A549 (cell line): ENCODE measurements at regions not wholly inside any gene's neighbourhood (a gene's known extent, or its start where the extent isn't known, plus 50 kb on each side); places are given as distances from the start of the nearest gene placed in this dataset.

Source experiments
- ATAC-seq, 2 experiments: fragments of 200-7000 bp in 1 of 2; fragments of >200 bp in 1 of 2; cut with Nextera tagmentation in 1 of 2; cut with Tn5 transposase in 1 of 2; 3 replicates each; pipeline versions ENCODE4 v1.8.0 to v1.9.1; 2018 to 2020; ENCODE audit warnings: mild to moderate bottlenecking in 1 of 2, moderate library complexity in 1 of 2
- CTCF ChIA-PET: fragments of 300-600 bp; sonication (Branson Sonifier 250); formaldehyde crosslinking; extraction: SDS; loops from one replicate; lab custom pipeline; 2021; ENCODE audit warnings: antibody characterized with exemption, inconsistent platforms; lab: Yijun Ruan, JAX
- POLR2A ChIA-PET: fragments of 350-600 bp; formaldehyde crosslinking; extraction: SDS; loops from one replicate; lab custom pipeline; 2021; ENCODE audit warnings: antibody characterized with exemption, inconsistent platforms; lab: Yijun Ruan, JAX
- DNase-seq, 2 experiments: peaks; one replicate each; pipeline versions ENCODE4 v3.0.0 to v3.0.0-alpha.2; 2011 to 2016; ENCODE audit warnings: low read depth in 1 of 2, low spot score in 1 of 2
- FAIRE-seq: peaks from 2 replicates; lab custom pipeline; 2011; peaks lifted over from hg19 to GRCh38; lab: Jason Lieb, UNC
- H3K27ac ChIP-seq, 2 experiments: fragments of >200 bp; sonication (Bioruptor Twin); formaldehyde crosslinking; 3 replicates each; pipeline ENCODE4 v1.5.1; 2016 to 2017
- H3K4me1 ChIP-seq: fragments of >200 bp; sonication (Bioruptor Twin); formaldehyde crosslinking; 3 replicates; pipeline ENCODE4 v1.6.1; 2016
- H3K4me2 ChIP-seq: fragments of >200 bp; sonication (Bioruptor Twin); formaldehyde crosslinking; 3 replicates; pipeline ENCODE4 v1.6.1; 2016
- H3K4me3 ChIP-seq: fragments of >200 bp; sonication (Bioruptor Twin); formaldehyde crosslinking; 3 replicates; pipeline ENCODE4 v1.5.1; 2016
- H3K9me3 ChIP-seq: fragments of >200 bp; sonication (Bioruptor Twin); formaldehyde crosslinking; 3 replicates; pipeline ENCODE4 v1.6.1; 2016
- BCL3 ChIP-seq: fragments of >200 bp; sonication (Bioruptor Twin); formaldehyde crosslinking; IDR thresholded peaks from 3 replicates; pipeline ENCODE4 v1.6.1; 2016
- BHLHE40 ChIP-seq: IDR thresholded peaks from 2 replicates; pipeline ENCODE4 v1.6.1; 2012; ENCODE audit warnings: low read depth, low read length, inconsistent platforms
- CBX2 ChIP-seq: fragments of 200-600 bp; sonication (generic); IDR thresholded peaks from 2 replicates; pipeline ENCODE4 v1.6.1; 2016; ENCODE audit warnings: low read depth, mild to moderate bottlenecking, borderline replicate concordance
- CBX8 ChIP-seq: fragments of 200-600 bp; sonication (generic); IDR thresholded peaks from 2 replicates; pipeline ENCODE4 v1.6.1; 2016
- CHD4 ChIP-seq: fragments of 200-600 bp; sonication (generic); IDR thresholded peaks from 2 replicates; pipeline ENCODE4 v1.6.1; 2016; ENCODE audit warnings: antibody characterized with exemption, mild to moderate bottlenecking, borderline replicate concordance
- EHMT2 ChIP-seq: fragments of 200-600 bp; sonication (generic); IDR thresholded peaks from 2 replicates; pipeline ENCODE4 v1.6.1; 2016; ENCODE audit warnings: antibody characterized with exemption, low read depth, mild to moderate bottlenecking, moderate library complexity
- EP300 ChIP-seq, 2 experiments: fragments of >200 bp; sonication (Bioruptor Twin); formaldehyde crosslinking; IDR thresholded peaks; 2 replicates in 1 of 2; 3 replicates in 1 of 2; pipeline ENCODE4 v1.6.1; 2016 to 2017
- FOSB ChIP-seq: fragments of 250-450 bp; sonication (Bioruptor Pico); IDR thresholded peaks from 2 replicates; pipeline ENCODE4 v1.5.0; 2020; ENCODE audit warnings: mild to moderate bottlenecking, moderate library complexity
- FOSL2 ChIP-seq, 2 experiments: fragments of 450-650 bp in 1 of 2; fragments of >200 bp in 1 of 2; sonication (Bioruptor Twin) in 1 of 2; formaldehyde crosslinking; IDR thresholded peaks; 2 replicates each; pipeline versions ENCODE4 v1.5.0 to v1.6.1; 2016 to 2020; ENCODE audit warnings: mild to moderate bottlenecking in 1 of 2, moderate library complexity in 1 of 2
- GATA3 ChIP-seq: IDR thresholded peaks from 2 replicates; pipeline ENCODE4 v1.6.1; 2012; ENCODE audit warnings: borderline replicate concordance
- HOXB5 ChIP-seq: fragments of 250-450 bp; sonication (Bioruptor Pico); IDR thresholded peaks from 2 replicates; pipeline ENCODE4 v1.5.0; 2020; ENCODE audit warnings: mild to moderate bottlenecking, moderate library complexity
- MYC ChIP-seq: IDR thresholded peaks from 2 replicates; pipeline ENCODE4 v1.6.1; 2012; ENCODE audit warnings: mild to moderate bottlenecking, inconsistent platforms, low read length, improper control_type of control experiment, borderline replicate concordance
- NPAS2 ChIP-seq: fragments of 250-450 bp; sonication (Bioruptor Pico); IDR thresholded peaks from 2 replicates; pipeline ENCODE4 v1.8.0; 2022; ENCODE audit warnings: mild to moderate bottlenecking, moderate library complexity, borderline replicate concordance
- NR3C1 ChIP-seq: fragments of >200 bp; sonication (Bioruptor Twin); formaldehyde crosslinking; IDR thresholded peaks from 3 replicates; pipeline ENCODE4 v1.6.1; 2017
- POLR2A ChIP-seq: IDR thresholded peaks from 2 replicates; pipeline ENCODE4 v1.6.1; 2012; ENCODE audit warnings: mild to moderate bottlenecking, low read length
- RAD21 ChIP-seq, 2 experiments: fragments of >200 bp in 1 of 2; sonication (Bioruptor Twin) in 1 of 2; formaldehyde crosslinking in 1 of 2; IDR thresholded peaks in 1 of 2; conservative IDR thresholded peaks in 1 of 2; 2 replicates in 1 of 2; 3 replicates in 1 of 2; pipeline ENCODE4 v1.6.1; 2012 to 2018; ENCODE audit warnings: inconsistent platforms in 1 of 2
- RNF2 ChIP-seq: fragments of 200-600 bp; sonication (generic); IDR thresholded peaks from 2 replicates; pipeline ENCODE4 v1.6.1; 2016; ENCODE audit warnings: low read depth, mild to moderate bottlenecking, antibody characterized with exemption, moderate library complexity, borderline replicate concordance
- SREBF2 ChIP-seq: fragments of 450-650 bp; IDR thresholded peaks from 2 replicates; pipeline ENCODE4 v1.6.1; 2014; ENCODE audit warnings: mild to moderate bottlenecking, moderate library complexity
- TFCP2L1 ChIP-seq: fragments of 250-450 bp; sonication (Bioruptor Pico); IDR thresholded peaks from 2 replicates; pipeline ENCODE4 v1.5.0; 2021; ENCODE audit warnings: mild to moderate bottlenecking
- ZC3H11A ChIP-seq: fragments of 450-650 bp; IDR thresholded peaks from 2 replicates; pipeline ENCODE4 v1.6.1; 2014; ENCODE audit warnings: antibody characterized with exemption, mild to moderate bottlenecking
- WGBS: methylation state at CpG from one replicate; pipeline ENCODE4 v1.1.6; 2017; ENCODE audit errors: missing lambda C conversion rate; 5-methylcytosine and 5-hydroxymethylcytosine counted together
- TF ChIP-seq, protein P1 (sequence below): IDR thresholded peaks from 2 replicates; pipeline ENCODE4 v1.6.1; 2012; ENCODE audit warnings: low read depth, borderline replicate concordance
- TF ChIP-seq, protein P2 (sequence below): IDR thresholded peaks from 2 replicates; pipeline ENCODE4 v1.6.1; 2012
- TF ChIP-seq, protein P3 (sequence below): fragments of 150-350 bp; IDR thresholded peaks from 2 replicates; pipeline ENCODE4 v1.6.1; 2014; ENCODE audit warnings: low read depth, mild to moderate bottlenecking, low read length
- TF ChIP-seq, protein P4 (sequence below): fragments of 250-450 bp; sonication (Bioruptor Pico); IDR thresholded peaks from 2 replicates; pipeline ENCODE4 v1.5.0; 2021; ENCODE audit warnings: mild to moderate bottlenecking, moderate library complexity, borderline replicate concordance
- TF ChIP-seq, protein P5 (sequence below): fragments of >200 bp; sonication (Bioruptor Twin); formaldehyde crosslinking; IDR thresholded peaks from 2 replicates; pipeline ENCODE4 v1.6.1; 2016

DNA sequence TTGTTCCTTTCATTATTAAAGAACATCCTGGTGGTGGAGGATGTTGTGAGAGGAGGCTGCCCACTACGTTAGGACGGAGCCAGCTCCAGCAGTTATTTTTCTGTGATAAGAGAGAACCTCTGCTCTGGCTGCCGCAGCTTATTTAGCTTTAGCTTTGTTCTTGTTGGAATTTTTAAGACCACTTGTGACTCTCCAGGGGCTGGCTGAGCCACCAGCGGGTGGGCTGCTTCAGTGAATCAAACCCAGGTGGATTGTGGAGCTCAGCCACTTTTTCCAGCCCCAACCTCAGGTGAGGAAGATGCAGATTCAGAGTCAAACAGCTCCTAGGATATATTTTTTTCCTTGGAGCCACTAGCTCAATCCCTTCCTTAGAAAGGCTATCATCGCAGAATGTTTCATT lies 83.1 kb upstream of the CTTNBP2NL start:
- no peak overlapping the region for H3K4me2 ChIP-seq
- H3K9me3 ChIP-seq = no peaks in the 10 kb centered on the region
- H3K4me1 ChIP-seq = no peaks in the 10 kb centered on the region
- TF ChIP-seq NPAS2 (CRISPR knock-in tag) (no peak), CHD4 (no peak)
- TF ChIP-seq, all 56 proteins: peak for 0
- FAIRE-seq (no peak), ATAC-seq (no peak), DNase-seq (no peak)
- CTCF ChIA-PET = no interaction called here
- POLR2A ChIA-PET = no interaction called here
- H3K27ac ChIP-seq = no peak overlapping the region
- no peak overlapping the region for H3K4me3 ChIP-seq
- WGBS = 21% methylated on average over 5 of the region's 5 CpGs

DNA sequence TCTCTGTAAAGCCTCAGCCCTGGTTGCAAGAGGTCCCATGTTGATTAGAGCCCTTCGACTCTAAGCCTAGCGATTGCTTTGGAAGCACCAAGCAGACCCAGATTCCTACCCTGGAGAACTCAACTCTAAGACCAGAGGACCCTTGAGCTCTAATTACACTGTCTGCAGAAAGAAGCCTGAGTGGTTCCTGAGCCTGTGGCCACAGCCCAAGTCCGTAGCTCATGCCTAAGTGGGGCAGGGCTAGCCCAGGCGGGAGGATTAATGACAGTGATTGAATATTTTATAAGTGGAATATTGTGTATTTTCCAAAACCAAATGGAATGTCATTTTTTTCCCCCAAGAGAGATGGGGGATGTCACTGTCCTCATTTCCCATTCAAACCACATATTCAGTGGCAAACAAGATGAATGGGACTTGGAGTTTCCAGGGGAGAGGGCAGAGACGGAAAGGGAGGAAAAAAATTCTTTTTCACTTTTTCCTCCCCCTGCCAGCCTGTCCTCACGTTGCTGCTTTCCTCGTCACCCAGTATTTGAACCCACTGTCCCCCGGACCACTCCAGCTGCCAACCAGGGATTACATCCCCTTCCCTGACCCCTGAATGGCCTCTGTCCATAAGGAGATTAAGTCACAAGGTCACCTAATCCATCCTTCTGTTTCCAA lies 79.6 kb upstream of the CTTNBP2NL start:
- DNase-seq (no peak), ATAC-seq (no peak), FAIRE-seq (no peak)
- POLR2A ChIA-PET = no interaction called here
- WGBS = 14% methylated on average over 8 of the region's 8 CpGs
- CTCF ChIA-PET = no interaction called here
- Histone ChIP-seq H3K4me2 (no peak overlapping the region), H3K27ac (no peak overlapping the region), H3K4me3 (no peak overlapping the region), H3K4me1 (no peaks in the 10 kb centered on the region), H3K9me3 (no peaks in the 10 kb centered on the region)
- TF ChIP-seq RAD21 (conservative IDR thresholded peaks at IDR 0.05 in 1 of 2, IDR thresholded peaks at IDR 0.05 in 1 of 2) (no peak), CHD4 (no peak), HOXB5 (no peak), FOSB (no peak), ZC3H11A (no peak), POLR2A (no peak), GATA3 (no peak)
- TF ChIP-seq, protein P1, sequence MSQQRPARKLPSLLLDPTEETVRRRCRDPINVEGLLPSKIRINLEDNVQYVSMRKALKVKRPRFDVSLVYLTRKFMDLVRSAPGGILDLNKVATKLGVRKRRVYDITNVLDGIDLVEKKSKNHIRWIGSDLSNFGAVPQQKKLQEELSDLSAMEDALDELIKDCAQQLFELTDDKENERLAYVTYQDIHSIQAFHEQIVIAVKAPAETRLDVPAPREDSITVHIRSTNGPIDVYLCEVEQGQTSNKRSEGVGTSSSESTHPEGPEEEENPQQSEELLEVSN = no peak

DNA sequence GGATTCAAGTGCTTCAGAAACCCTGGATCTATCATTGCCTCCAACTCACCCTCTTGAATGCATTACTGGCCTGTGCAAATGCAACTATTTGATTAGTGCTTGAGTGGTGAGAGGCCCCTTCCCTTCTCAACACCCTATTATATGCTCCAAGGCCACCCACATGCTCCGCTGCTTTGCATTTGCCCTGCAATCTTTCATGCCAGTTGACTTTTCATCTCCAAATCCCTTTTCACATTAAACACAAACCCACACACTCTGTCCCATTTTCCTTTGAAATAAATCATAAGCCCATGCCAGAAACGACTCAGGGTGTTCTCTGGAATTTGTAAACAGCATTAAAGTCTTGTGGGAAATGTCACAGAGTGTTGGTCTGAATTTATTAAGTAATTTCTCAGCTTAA lies 78.9 kb upstream of the CTTNBP2NL start:
- CTCF ChIA-PET = no interaction called here
- POLR2A ChIA-PET = no interaction called here
- WGBS = 27% methylated on average over 2 of the region's 2 CpGs
- no peak overlapping the region for H3K4me2 ChIP-seq
- no peaks in the 10 kb centered on the region for H3K9me3 ChIP-seq
- TF ChIP-seq CBX2 = no peak
- TF ChIP-seq CBX8 = no peak
- TF ChIP-seq, protein P2, sequence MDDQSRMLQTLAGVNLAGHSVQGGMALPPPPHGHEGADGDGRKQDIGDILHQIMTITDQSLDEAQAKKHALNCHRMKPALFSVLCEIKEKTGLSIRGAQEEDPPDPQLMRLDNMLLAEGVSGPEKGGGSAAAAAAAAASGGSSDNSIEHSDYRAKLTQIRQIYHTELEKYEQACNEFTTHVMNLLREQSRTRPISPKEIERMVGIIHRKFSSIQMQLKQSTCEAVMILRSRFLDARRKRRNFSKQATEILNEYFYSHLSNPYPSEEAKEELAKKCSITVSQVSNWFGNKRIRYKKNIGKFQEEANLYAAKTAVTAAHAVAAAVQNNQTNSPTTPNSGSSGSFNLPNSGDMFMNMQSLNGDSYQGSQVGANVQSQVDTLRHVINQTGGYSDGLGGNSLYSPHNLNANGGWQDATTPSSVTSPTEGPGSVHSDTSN = no peak
- TF ChIP-seq CHD4 = no peak
- TF ChIP-seq BCL3 = no peak
- TF ChIP-seq FOSL2 (IDR thresholded peaks at IDR 0.05) = no peak
- TF ChIP-seq FOSL2 (CRISPR knock-in tag; IDR thresholded peaks at IDR 0.05) = no peak
- TF ChIP-seq, all 56 proteins: peak for 0
- FAIRE-seq = no peak
- no peak for ATAC-seq
- Histone ChIP-seq H3K4me3 (no peak overlapping the region), H3K27ac (no peak overlapping the region), H3K4me1 (no peaks in the 10 kb centered on the region)
- no peak for DNase-seq

GRCh38 chr1:112317611-112318062 lies 78.4 kb upstream of the CTTNBP2NL start:
- H3K4me3 ChIP-seq = no peak overlapping the region
- DNase-seq (no peak), FAIRE-seq (no peak), ATAC-seq (no peak)
- no peak for TF ChIP-seq EP300 (IDR thresholded peaks at IDR 0.05)
- no peak for TF ChIP-seq TFCP2L1 (CRISPR knock-in tag)
- TF ChIP-seq, protein P3, sequence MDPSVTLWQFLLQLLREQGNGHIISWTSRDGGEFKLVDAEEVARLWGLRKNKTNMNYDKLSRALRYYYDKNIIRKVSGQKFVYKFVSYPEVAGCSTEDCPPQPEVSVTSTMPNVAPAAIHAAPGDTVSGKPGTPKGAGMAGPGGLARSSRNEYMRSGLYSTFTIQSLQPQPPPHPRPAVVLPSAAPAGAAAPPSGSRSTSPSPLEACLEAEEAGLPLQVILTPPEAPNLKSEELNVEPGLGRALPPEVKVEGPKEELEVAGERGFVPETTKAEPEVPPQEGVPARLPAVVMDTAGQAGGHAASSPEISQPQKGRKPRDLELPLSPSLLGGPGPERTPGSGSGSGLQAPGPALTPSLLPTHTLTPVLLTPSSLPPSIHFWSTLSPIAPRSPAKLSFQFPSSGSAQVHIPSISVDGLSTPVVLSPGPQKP = no peak
- TF ChIP-seq BHLHE40 = no peak
- no peak for TF ChIP-seq MYC
- no peak for TF ChIP-seq SREBF2
- TF ChIP-seq, protein P4, sequence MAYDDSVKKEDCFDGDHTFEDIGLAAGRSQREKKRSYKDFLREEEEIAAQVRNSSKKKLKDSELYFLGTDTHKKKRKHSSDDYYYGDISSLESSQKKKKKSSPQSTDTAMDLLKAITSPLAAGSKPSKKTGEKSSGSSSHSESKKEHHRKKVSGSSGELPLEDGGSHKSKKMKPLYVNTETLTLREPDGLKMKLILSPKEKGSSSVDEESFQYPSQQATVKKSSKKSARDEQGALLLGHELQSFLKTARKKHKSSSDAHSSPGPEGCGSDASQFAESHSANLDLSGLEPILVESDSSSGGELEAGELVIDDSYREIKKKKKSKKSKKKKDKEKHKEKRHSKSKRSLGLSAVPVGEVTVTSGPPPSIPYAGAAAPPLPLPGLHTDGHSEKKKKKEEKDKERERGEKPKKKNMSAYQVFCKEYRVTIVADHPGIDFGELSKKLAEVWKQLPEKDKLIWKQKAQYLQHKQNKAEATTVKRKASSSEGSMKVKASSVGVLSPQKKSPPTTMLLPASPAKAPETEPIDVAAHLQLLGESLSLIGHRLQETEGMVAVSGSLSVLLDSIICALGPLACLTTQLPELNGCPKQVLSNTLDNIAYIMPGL (CRISPR knock-in tag) = no peak
- TF ChIP-seq RAD21 (conservative IDR thresholded peaks at IDR 0.05 in 1 of 2, IDR thresholded peaks at IDR 0.05 in 1 of 2) = no peak
- TF ChIP-seq EHMT2 = no peak
- TF ChIP-seq, protein P5, sequence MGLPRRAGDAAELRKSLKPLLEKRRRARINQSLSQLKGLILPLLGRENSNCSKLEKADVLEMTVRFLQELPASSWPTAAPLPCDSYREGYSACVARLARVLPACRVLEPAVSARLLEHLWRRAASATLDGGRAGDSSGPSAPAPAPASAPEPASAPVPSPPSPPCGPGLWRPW = no peak
- no peak for TF ChIP-seq CHD4
- no peak for TF ChIP-seq RNF2
- TF ChIP-seq NR3C1 = no peak
- ChIA-PET CTCF (no interaction called here), POLR2A (no interaction called here)
- no peak overlapping the region for H3K27ac ChIP-seq
- 47% methylated on average over 6 of the region's 6 CpGs for WGBS
- H3K4me1 ChIP-seq = no peaks in the 10 kb centered on the region
- no peak overlapping the region for H3K4me2 ChIP-seq
- no peaks in the 10 kb centered on the region for H3K9me3 ChIP-seq
